Neural cell (in vitro differentiated cells): ENCODE measurements at regions not wholly inside any gene's neighbourhood (a gene's known extent, or its start where the extent isn't known, plus 50 kb on each side); places are given as distances from the start of the nearest gene placed in this dataset.

ENCODE experiments used
- H2AFZ ChIP-seq: fragments of 200-600, 300-800 bp; sonication (generic), shearing (Covaris generic); 2 replicates; pipeline ENCODE4 v1.6.0; 2014; ENCODE audit warnings: low read depth, mild to moderate bottlenecking, antibody characterized with exemption, low read length, moderate library complexity
- H3F3A ChIP-seq: fragments of 200-600 bp; shearing (Covaris generic); 2 replicates; pipeline ENCODE4 v1.6.1; 2016; ENCODE audit warnings: mild to moderate bottlenecking, moderate library complexity, mixed read lengths, antibody characterized with exemption, low read length; ENCODE audit not compliant: insufficient read depth, poor library complexity, severe bottlenecking
- H3K27ac ChIP-seq: fragments of 200-600, 300-800 bp; sonication (generic), shearing (Covaris generic); 2 replicates; pipeline ENCODE4 v1.5.1; 2014; ENCODE audit warnings: mild to moderate bottlenecking, low read length, moderate library complexity
- H3K27me3 ChIP-seq: fragments of 300-800, 200-600 bp; sonication (generic), shearing (Covaris generic); 2 replicates; pipeline ENCODE4 v1.6.0; 2014; ENCODE audit warnings: mild to moderate bottlenecking, low read depth, low read length, moderate library complexity; ENCODE audit not compliant: insufficient read depth
- H3K36me3 ChIP-seq: fragments of 300-800, 200-600 bp; sonication (generic), shearing (Covaris generic); 2 replicates; pipeline ENCODE4 v1.5.1; 2014; ENCODE audit warnings: mild to moderate bottlenecking, antibody characterized with exemption, low read length, moderate library complexity; ENCODE audit not compliant: insufficient read depth
- H3K4me2 ChIP-seq: fragments of 300-800, 200-600 bp; sonication (generic), shearing (Covaris generic); 2 replicates; pipeline ENCODE4 v1.6.0; 2014; ENCODE audit warnings: mild to moderate bottlenecking, low read length
- H3K4me3 ChIP-seq: fragments of 300-800, 200-600 bp; sonication (generic), shearing (Covaris generic); 2 replicates; pipeline ENCODE4 v1.5.1; 2014; ENCODE audit warnings: mild to moderate bottlenecking, low read length, moderate library complexity
- H3K79me2 ChIP-seq: fragments of 200-600 bp; shearing (Covaris generic); replicated peaks from 2 replicates; pipeline ENCODE4 v1.6.0; 2014; ENCODE audit warnings: mild to moderate bottlenecking, low read length, moderate library complexity; ENCODE audit not compliant: insufficient read depth
- H3K9ac ChIP-seq: fragments of 300-800, 200-600 bp; sonication (generic), shearing (Covaris generic); 2 replicates; pipeline ENCODE4 v1.6.1; 2016; ENCODE audit warnings: mild to moderate bottlenecking, low read length, mixed read lengths
- H3K9me2 ChIP-seq: fragments of 200-600 bp; shearing (Covaris generic); 2 replicates; pipeline ENCODE4 v1.6.1; 2016; ENCODE audit warnings: mild to moderate bottlenecking, low read length, mixed read lengths; ENCODE audit not compliant: insufficient read depth
- H3K9me3 ChIP-seq: fragments of 200-600, 300-800 bp; sonication (generic), shearing (Covaris generic); 2 replicates; pipeline ENCODE4 v1.6.1; 2016; ENCODE audit warnings: mild to moderate bottlenecking, mixed run types, low read length, moderate library complexity, mixed read lengths
- H4K20me1 ChIP-seq: fragments of 200-600 bp; shearing (Covaris generic); 2 replicates; pipeline ENCODE4 v1.6.1; 2016; ENCODE audit warnings: mild to moderate bottlenecking, mixed run types; ENCODE audit not compliant: insufficient read depth
- EP300 ChIP-seq: fragments of 450-650 bp; conservative IDR thresholded peaks from 2 replicates; pipeline ENCODE4 v1.6.1; 2014; ENCODE audit warnings: antibody characterized with exemption, mild to moderate bottlenecking, moderate library complexity; ENCODE audit not compliant: poor library complexity, severe bottlenecking
- EZH2 ChIP-seq: fragments of 200-600, 300-800 bp; shearing (Covaris generic), sonication (generic); IDR thresholded peaks from 2 replicates; pipeline ENCODE4 v1.6.1; 2014; ENCODE audit warnings: antibody characterized with exemption, low read length, borderline replicate concordance, mild to moderate bottlenecking; ENCODE audit not compliant: insufficient read depth, poor library complexity, severe bottlenecking
- MXI1 ChIP-seq: fragments of 450-650 bp; conservative IDR thresholded peaks from 2 replicates; pipeline ENCODE4 v1.6.1; 2014; ENCODE audit warnings: antibody characterized with exemption, mild to moderate bottlenecking; ENCODE audit not compliant: poor library complexity, severe bottlenecking
- POLR2AphosphoS5 ChIP-seq: IDR thresholded peaks from 2 replicates; pipeline ENCODE4 v1.6.1; 2012
- RAD21 ChIP-seq: fragments of 450-650 bp; conservative IDR thresholded peaks from 2 replicates; pipeline ENCODE4 v1.6.1; 2014; ENCODE audit warnings: antibody characterized with exemption, mild to moderate bottlenecking, moderate library complexity
- SMC3 ChIP-seq: fragments of 450-650 bp; conservative IDR thresholded peaks from 2 replicates; pipeline ENCODE4 v1.6.1; 2014; ENCODE audit warnings: antibody characterized with exemption, mild to moderate bottlenecking, moderate library complexity; ENCODE audit not compliant: poor library complexity
- TAF1 ChIP-seq: IDR thresholded peaks from 2 replicates; pipeline ENCODE4 v1.6.1; 2012; ENCODE audit warnings: low read depth
- TF ChIP-seq, protein P1 (sequence below): IDR thresholded peaks from 2 replicates; pipeline ENCODE4 v1.6.1; 2012; ENCODE audit warnings: borderline replicate concordance
- TF ChIP-seq, protein P2 (sequence below): fragments of 450-650 bp; IDR thresholded peaks from 2 replicates; pipeline ENCODE4 v1.5.1; 2014; ENCODE audit warnings: antibody characterized with exemption, mild to moderate bottlenecking, moderate library complexity; ENCODE audit not compliant: poor library complexity, severe bottlenecking

DNA sequence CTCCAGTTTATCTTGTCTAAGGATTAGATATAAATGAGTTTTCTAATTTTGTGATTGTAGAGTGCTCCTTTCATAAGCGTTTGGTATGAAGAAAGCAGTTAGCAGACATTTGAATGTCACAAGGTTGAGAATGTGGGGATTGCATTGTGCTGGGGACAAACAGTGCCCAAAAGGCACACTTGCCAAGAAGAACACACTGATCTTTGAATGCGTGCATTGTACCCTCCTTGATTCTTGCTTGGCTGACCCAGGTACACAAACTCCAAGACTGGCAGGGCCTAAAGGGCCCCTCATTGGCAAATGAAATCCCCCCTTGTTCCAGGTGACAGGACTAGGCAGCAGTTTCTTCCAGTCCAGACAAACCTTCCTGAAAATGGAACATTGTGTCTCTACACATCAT is 96.9 kb upstream of the LIFR start:
- Histone ChIP-seq H2AFZ (no peak overlapping the region), H3K4me3 (no peak overlapping the region), H3K4me2 (no peak overlapping the region), H3F3A (no peaks in the 10 kb centered on the region), H3K27me3 (no peaks in the 10 kb centered on the region), H3K9me3 (no peaks in the 10 kb centered on the region), H3K9me2 (no peaks in the 10 kb centered on the region), H4K20me1 (no peaks in the 10 kb centered on the region), H3K36me3 (no peaks in the 10 kb centered on the region), H3K79me2 (no peaks in the 10 kb centered on the region), H3K27ac (no peak overlapping the region), H3K9ac (no peak overlapping the region)
- TF ChIP-seq EP300 (no peak), EZH2 (no peak), TAF1 (no peak), SMC3 (no peak), RAD21 (no peak), MXI1 (no peak), POLR2AphosphoS5 (no peak)
- TF ChIP-seq, protein P1, sequence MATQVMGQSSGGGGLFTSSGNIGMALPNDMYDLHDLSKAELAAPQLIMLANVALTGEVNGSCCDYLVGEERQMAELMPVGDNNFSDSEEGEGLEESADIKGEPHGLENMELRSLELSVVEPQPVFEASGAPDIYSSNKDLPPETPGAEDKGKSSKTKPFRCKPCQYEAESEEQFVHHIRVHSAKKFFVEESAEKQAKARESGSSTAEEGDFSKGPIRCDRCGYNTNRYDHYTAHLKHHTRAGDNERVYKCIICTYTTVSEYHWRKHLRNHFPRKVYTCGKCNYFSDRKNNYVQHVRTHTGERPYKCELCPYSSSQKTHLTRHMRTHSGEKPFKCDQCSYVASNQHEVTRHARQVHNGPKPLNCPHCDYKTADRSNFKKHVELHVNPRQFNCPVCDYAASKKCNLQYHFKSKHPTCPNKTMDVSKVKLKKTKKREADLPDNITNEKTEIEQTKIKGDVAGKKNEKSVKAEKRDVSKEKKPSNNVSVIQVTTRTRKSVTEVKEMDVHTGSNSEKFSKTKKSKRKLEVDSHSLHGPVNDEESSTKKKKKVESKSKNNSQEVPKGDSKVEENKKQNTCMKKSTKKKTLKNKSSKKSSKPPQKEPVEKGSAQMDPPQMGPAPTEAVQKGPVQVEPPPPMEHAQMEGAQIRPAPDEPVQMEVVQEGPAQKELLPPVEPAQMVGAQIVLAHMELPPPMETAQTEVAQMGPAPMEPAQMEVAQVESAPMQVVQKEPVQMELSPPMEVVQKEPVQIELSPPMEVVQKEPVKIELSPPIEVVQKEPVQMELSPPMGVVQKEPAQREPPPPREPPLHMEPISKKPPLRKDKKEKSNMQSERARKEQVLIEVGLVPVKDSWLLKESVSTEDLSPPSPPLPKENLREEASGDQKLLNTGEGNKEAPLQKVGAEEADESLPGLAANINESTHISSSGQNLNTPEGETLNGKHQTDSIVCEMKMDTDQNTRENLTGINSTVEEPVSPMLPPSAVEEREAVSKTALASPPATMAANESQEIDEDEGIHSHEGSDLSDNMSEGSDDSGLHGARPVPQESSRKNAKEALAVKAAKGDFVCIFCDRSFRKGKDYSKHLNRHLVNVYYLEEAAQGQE = no peak
- TF ChIP-seq, protein P2, sequence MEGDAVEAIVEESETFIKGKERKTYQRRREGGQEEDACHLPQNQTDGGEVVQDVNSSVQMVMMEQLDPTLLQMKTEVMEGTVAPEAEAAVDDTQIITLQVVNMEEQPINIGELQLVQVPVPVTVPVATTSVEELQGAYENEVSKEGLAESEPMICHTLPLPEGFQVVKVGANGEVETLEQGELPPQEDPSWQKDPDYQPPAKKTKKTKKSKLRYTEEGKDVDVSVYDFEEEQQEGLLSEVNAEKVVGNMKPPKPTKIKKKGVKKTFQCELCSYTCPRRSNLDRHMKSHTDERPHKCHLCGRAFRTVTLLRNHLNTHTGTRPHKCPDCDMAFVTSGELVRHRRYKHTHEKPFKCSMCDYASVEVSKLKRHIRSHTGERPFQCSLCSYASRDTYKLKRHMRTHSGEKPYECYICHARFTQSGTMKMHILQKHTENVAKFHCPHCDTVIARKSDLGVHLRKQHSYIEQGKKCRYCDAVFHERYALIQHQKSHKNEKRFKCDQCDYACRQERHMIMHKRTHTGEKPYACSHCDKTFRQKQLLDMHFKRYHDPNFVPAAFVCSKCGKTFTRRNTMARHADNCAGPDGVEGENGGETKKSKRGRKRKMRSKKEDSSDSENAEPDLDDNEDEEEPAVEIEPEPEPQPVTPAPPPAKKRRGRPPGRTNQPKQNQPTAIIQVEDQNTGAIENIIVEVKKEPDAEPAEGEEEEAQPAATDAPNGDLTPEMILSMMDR = no peak

DNA sequence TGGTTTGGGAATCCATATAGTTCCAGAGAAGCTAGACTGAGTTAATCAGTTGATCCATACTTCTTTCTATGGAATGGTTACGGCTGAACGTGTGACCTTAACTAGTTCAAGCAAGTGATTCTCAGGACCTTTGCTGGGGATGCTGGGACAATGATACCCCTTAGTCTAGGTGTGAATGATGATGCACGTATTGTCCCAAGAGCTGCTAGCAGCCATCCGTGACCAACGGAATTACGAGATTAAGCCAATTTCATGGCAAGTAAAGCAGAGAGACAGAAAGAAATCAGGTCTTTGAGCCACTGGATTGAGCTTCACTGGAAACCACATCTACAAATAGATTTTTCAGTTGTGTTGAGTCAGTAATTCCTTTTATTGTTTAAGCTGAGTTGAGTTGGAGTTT is 99.2 kb upstream of the LIFR start:
- H3F3A ChIP-seq = no peaks in the 10 kb centered on the region
- no peaks in the 10 kb centered on the region for H3K27me3 ChIP-seq
- TF ChIP-seq, protein P1 = no peak
- no peak for TF ChIP-seq MXI1
- no peak for TF ChIP-seq POLR2AphosphoS5
- no peak for TF ChIP-seq EZH2
- TF ChIP-seq SMC3 = no peak
- TF ChIP-seq, protein P2 = no peak
- no peak for TF ChIP-seq EP300
- no peak for TF ChIP-seq RAD21
- TF ChIP-seq TAF1 = no peak

More for the DNA sequence above, 99.2 kb upstream of the LIFR start:
- Histone ChIP-seq H3K9me3 (no peaks in the 10 kb centered on the region), H3K9ac (no peak overlapping the region), H3K4me3 (no peak overlapping the region), H2AFZ (no peak overlapping the region), H3K4me2 (no peak overlapping the region), H3K27ac (no peak overlapping the region), H4K20me1 (no peaks in the 10 kb centered on the region), H3K9me2 (no peaks in the 10 kb centered on the region), H3K36me3 (no peaks in the 10 kb centered on the region), H3K79me2 (no peaks in the 10 kb centered on the region)
